HG03175 (cell line): ENCODE measurements at regions not wholly inside any gene's neighbourhood (a gene's known extent, or its start where the extent isn't known, plus 50 kb on each side); places are given as distances from the start of the nearest gene placed in this dataset.

Experiments used
- ATAC-seq: cut with Tn5 transposase; IDR thresholded peaks from one replicate; pipeline ENCODE4 v1.9.1; 2021; ENCODE audit warnings: mild to moderate bottlenecking, moderate library complexity; ENCODE audit not compliant: unreplicated experiment

GRCh38 chr10:3723766-3724165 is 61.2 kb downstream of the KLF6 start:
- ATAC-seq, result no peak

GRCh38 chr10:3720228-3721019 is 64.6 kb downstream of the KLF6 start:
- ATAC-seq, result no peak

GRCh38 chr10:3719024-3719843 is 65.8 kb downstream of the KLF6 start:
- ATAC-seq, result no peak

GRCh38 chr10:3716093-3716492 is 68.9 kb downstream of the KLF6 start:
- no peak for ATAC-seq

GRCh38 chr10:3714967-3715366 is 70.0 kb downstream of the KLF6 start:
- no peak for ATAC-seq

GRCh38 chr10:3714531-3714930 is 70.5 kb downstream of the KLF6 start:
- ATAC-seq, result no peak

- no peak for ATAC-seq
Observed at GRCh38 chr10:3712707-3713106, 72.3 kb downstream of the KLF6 start.

- no peak for ATAC-seq
Observed at GRCh38 chr10:3711918-3712317, 73.1 kb downstream of the KLF6 start.

- no peak for ATAC-seq
Observed at GRCh38 chr10:3710764-3711163, 74.2 kb downstream of the KLF6 start.

GRCh38 chr10:3709456-3710060 is 75.5 kb downstream of the KLF6 start:
- ATAC-seq, result no peak

- no peak for ATAC-seq
Observed at GRCh38 chr10:3708852-3709251, 76.2 kb downstream of the KLF6 start.

- ATAC-seq, result no peak
Observed at GRCh38 chr10:3704565-3705325, 80.3 kb downstream of the KLF6 start.

GRCh38 chr10:3702569-3702968 is 82.4 kb downstream of the KLF6 start:
- no peak for ATAC-seq

GRCh38 chr10:3702056-3702546 is 82.9 kb downstream of the KLF6 start:
- ATAC-seq, result no peak

GRCh38 chr10:3701491-3701890 is 83.5 kb downstream of the KLF6 start:
- ATAC-seq, result no peak

GRCh38 chr10:3700531-3701076 is 84.4 kb downstream of the KLF6 start:
- no peak for ATAC-seq

GRCh38 chr10:3699916-3700315 is 85.1 kb downstream of the KLF6 start:
- ATAC-seq, result no peak

- ATAC-seq, result no peak
Observed at GRCh38 chr10:3698312-3698711, 86.7 kb downstream of the KLF6 start.

- no peak for ATAC-seq
Observed at GRCh38 chr10:3693698-3694080, 91.3 kb downstream of the KLF6 start.

- ATAC-seq, result no peak
Observed at GRCh38 chr10:3693022-3693697, 91.8 kb downstream of the KLF6 start.
